ENCODE measurements at regions not wholly inside any gene's neighbourhood (a gene's known extent, or its start where the extent isn't known, plus 50 kb on each side); places are given as distances from the start of the nearest gene placed in this dataset.

GRCh38 chr20:60332523-60332922, 374.3 kb downstream of the CDH26 start:
- DNase-seq, result no peak

- no peak for DNase-seq
Measured at GRCh38 chr20:60334911-60335310, 376.7 kb downstream of the CDH26 start.

GRCh38 chr20:60338556-60338955, 380.3 kb downstream of the CDH26 start:
- DNase-seq, result no peak

GRCh38 chr20:60339738-60340137, 381.5 kb downstream of the CDH26 start:
- no peak for DNase-seq

GRCh38 chr20:60340232-60340631, 382.0 kb downstream of the CDH26 start:
- no peak for DNase-seq

- DNase-seq, result no peak
Measured at GRCh38 chr20:60341062-60341461, 382.8 kb downstream of the CDH26 start.

GRCh38 chr20:60345106-60345505, 386.9 kb downstream of the CDH26 start:
- no peak for DNase-seq

GRCh38 chr20:60349418-60349817, 391.2 kb downstream of the CDH26 start:
- DNase-seq, result no peak

GRCh38 chr20:60352017-60352416, 393.8 kb downstream of the CDH26 start:
- DNase-seq, result no peak

- DNase-seq, result no peak
Measured at GRCh38 chr20:60352596-60352995, 394.4 kb downstream of the CDH26 start.

GRCh38 chr20:60354024-60354580, 395.9 kb downstream of the CDH26 start:
- no peak for DNase-seq

GRCh38 chr20:60358101-60358500, 399.9 kb downstream of the CDH26 start:
- no peak for DNase-seq

- no peak for DNase-seq
Measured at GRCh38 chr20:60359010-60359409, 400.8 kb downstream of the CDH26 start.

- no peak for DNase-seq
Measured at GRCh38 chr20:60361761-60362395, 403.7 kb downstream of the CDH26 start.

- DNase-seq, result no peak
Measured at GRCh38 chr20:60362531-60362930, 404.3 kb downstream of the CDH26 start.

- DNase-seq, result no peak
Measured at GRCh38 chr20:60363698-60364097, 405.5 kb downstream of the CDH26 start.

GRCh38 chr20:60365064-60365666, 406.9 kb downstream of the CDH26 start:
- DNase-seq, result no peak

- no peak for DNase-seq
Measured at GRCh38 chr20:60365882-60366281, 407.7 kb downstream of the CDH26 start.

GRCh38 chr20:60371384-60371783, 413.2 kb downstream of the CDH26 start:
- DNase-seq, result no peak

GRCh38 chr20:60372275-60372674, 414.1 kb downstream of the CDH26 start:
- no peak for DNase-seq

- peak; percentile 42 for DNase-seq
Measured at GRCh38 chr20:60372822-60373221, 414.6 kb downstream of the CDH26 start.

GRCh38 chr20:60378620-60379019, 420.4 kb downstream of the CDH26 start:
- DNase-seq, result no peak

GRCh38 chr20:60381643-60382400, 423.6 kb downstream of the CDH26 start:
- DNase-seq, result no peak

GRCh38 chr20:60389441-60389840, 431.2 kb downstream of the CDH26 start:
- DNase-seq, result no peak

All from right hindlimb (tissue), 1 donor.